IMR-90 (cell line): ENCODE measurements at regions not wholly inside any gene's neighbourhood (a gene's known extent, or its start where the extent isn't known, plus 50 kb on each side); places are given as distances from the start of the nearest gene placed in this dataset.

Experiments used
- ATAC-seq: fragments of 200-7000 bp; cut with Tn5 transposase; 2 replicates; pipeline ENCODE4 v1.9.1; 2020; ENCODE audit warnings: low read depth, mild to moderate bottlenecking, moderate library complexity
- BruUV-seq: library from RNA; stranded (reverse); fragments of 400-500 nt; replicated peaks from 2 replicates; lab custom pipeline; 2021; lab: Mats Ljungman, UMichigan
- CTCF ChIA-PET: fragments of 300-600 bp; formaldehyde crosslinking; extraction: SDS; loops from one replicate; lab custom pipeline; 2021; ENCODE audit warnings: antibody characterized with exemption; lab: Yijun Ruan, JAX
- POLR2A ChIA-PET: fragments of 300-600 bp; sonication (Branson Sonifier 250); formaldehyde crosslinking; loops from one replicate; lab custom pipeline; 2022; ENCODE audit warnings: antibody characterized with exemption; ENCODE audit not compliant: unreplicated experiment; lab: Charles Lee
- DNase-seq: peaks from one replicate; pipeline ENCODE4 v3.0.0; 2013
- H2AFZ ChIP-seq: replicated peaks from 2 replicates; pipeline ENCODE3; 2013; ENCODE audit warnings: low read length, mild to moderate bottlenecking; ENCODE audit not compliant: poor library complexity
- H2AK5ac ChIP-seq: 2 replicates; pipeline ENCODE4 v1.6.1; 2013; ENCODE audit warnings: low read depth, low read length, inconsistent platforms
- H2AK9ac ChIP-seq: replicated peaks from 2 replicates; pipeline ENCODE3; 2013; ENCODE audit warnings: mild to moderate bottlenecking, low read depth, low read length, moderate library complexity; ENCODE audit not compliant: poor library complexity
- H2BK120ac ChIP-seq: 2 replicates; pipeline ENCODE4 v1.6.1; 2013; ENCODE audit warnings: low read depth, low read length, inconsistent platforms
- H2BK15ac ChIP-seq: 3 replicates; pipeline ENCODE4 v1.6.1; 2013; ENCODE audit warnings: low read depth, low read length, inconsistent platforms
- H2BK20ac ChIP-seq: 2 replicates; pipeline ENCODE4 v1.6.1; 2013; ENCODE audit warnings: low read depth, mild to moderate bottlenecking, inconsistent platforms, low read length, moderate library complexity
- H2BK5ac ChIP-seq: 2 replicates; pipeline ENCODE4 v1.6.1; 2013; ENCODE audit warnings: mild to moderate bottlenecking, low read depth, low read length, inconsistent platforms; ENCODE audit not compliant: poor library complexity, severe bottlenecking
- H3K14ac ChIP-seq: replicated peaks from 2 replicates; pipeline ENCODE4 v1.6.1; 2013; ENCODE audit warnings: low read depth, low read length, inconsistent platforms
- H3K18ac ChIP-seq: 2 replicates; pipeline ENCODE4 v1.6.1; 2013; ENCODE audit warnings: low read depth, low read length, control low read depth
- H3K23ac ChIP-seq: 2 replicates; pipeline ENCODE4 v1.6.1; 2013; ENCODE audit warnings: low read depth, low read length, inconsistent platforms
- H3K27ac ChIP-seq: 2 replicates; pipeline ENCODE4 v1.5.1; 2013; ENCODE audit warnings: mild to moderate bottlenecking, control low read depth, low read length; ENCODE audit not compliant: insufficient read depth
- H3K27me3 ChIP-seq: 2 replicates; pipeline ENCODE4 v1.6.1; 2013; ENCODE audit warnings: low read length; ENCODE audit not compliant: control insufficient read depth, insufficient read depth
- H3K36me3 ChIP-seq: 2 replicates; pipeline ENCODE4 v1.6.1; 2013; ENCODE audit warnings: low read length, mixed read lengths; ENCODE audit not compliant: control insufficient read depth, insufficient read depth
- H3K4ac ChIP-seq: 2 replicates; pipeline ENCODE4 v1.6.1; 2013; ENCODE audit warnings: low read depth, low read length, inconsistent platforms
- H3K4me1 ChIP-seq: 2 replicates; pipeline ENCODE4 v1.6.1; 2013; ENCODE audit warnings: low read length, mixed read lengths; ENCODE audit not compliant: control insufficient read depth, insufficient read depth
- H3K4me2 ChIP-seq: 2 replicates; pipeline ENCODE4 v1.6.1; 2013; ENCODE audit warnings: low read depth, mild to moderate bottlenecking, control low read depth, low read length, moderate library complexity
- H3K4me3 ChIP-seq: 2 replicates; pipeline ENCODE4 v1.5.1; 2013; ENCODE audit warnings: low read depth, mild to moderate bottlenecking, control low read depth, low read length, moderate library complexity; ENCODE audit not compliant: insufficient read depth
- H3K56ac ChIP-seq: 2 replicates; pipeline ENCODE4 v1.6.1; 2013; ENCODE audit warnings: low read length, inconsistent platforms; ENCODE audit not compliant: insufficient read depth; ENCODE audit errors: extremely low read depth
- H3K79me1 ChIP-seq, 2 experiments: 2 replicates each; pipeline ENCODE4 v1.6.1; 2013; ENCODE audit warnings: low read length in 2 of 2, inconsistent platforms in 1 of 2, low read depth in 1 of 2
- H3K9ac ChIP-seq: 2 replicates; pipeline ENCODE4 v1.6.1; 2013; ENCODE audit warnings: low read depth, low read length, control low read depth
- H3K9me1 ChIP-seq: 2 replicates; pipeline ENCODE4 v1.6.1; 2013; ENCODE audit warnings: low read length, inconsistent platforms; ENCODE audit not compliant: insufficient read depth
- H3K9me3 ChIP-seq: 2 replicates; pipeline ENCODE4 v1.6.1; 2013; ENCODE audit warnings: low read length; ENCODE audit not compliant: control insufficient read depth, insufficient read depth
- H4K20me1 ChIP-seq: 2 replicates; pipeline ENCODE4 v1.6.1; 2013; ENCODE audit warnings: low read length, inconsistent platforms; ENCODE audit not compliant: insufficient read depth
- H4K5ac ChIP-seq: 2 replicates; pipeline ENCODE4 v1.6.1; 2013; ENCODE audit warnings: mild to moderate bottlenecking, low read depth, low read length, control low read depth
- H4K8ac ChIP-seq, 2 experiments: 2 replicates each; pipeline ENCODE4 v1.6.1; 2013; ENCODE audit warnings: low read depth in 2 of 2, low read length in 2 of 2, control low read depth in 1 of 2, inconsistent platforms in 1 of 2
- H4K91ac ChIP-seq: 2 replicates; pipeline ENCODE4 v1.6.1; 2013; ENCODE audit warnings: low read depth, low read length, inconsistent platforms; ENCODE audit not compliant: insufficient read depth
- FOS ChIP-seq: fragments of 150-350 bp; IDR thresholded peaks from 2 replicates; pipeline ENCODE4 v1.6.1; 2016; ENCODE audit warnings: low read depth, low read length
- NFE2L2 ChIP-seq: fragments of 150-350 bp; IDR thresholded peaks from 2 replicates; pipeline ENCODE4 v1.6.1; 2016; ENCODE audit warnings: low read depth, mild to moderate bottlenecking, low read length
- POLR2A ChIP-seq: IDR thresholded peaks from 2 replicates; pipeline ENCODE4 v1.6.1; 2012; ENCODE audit warnings: mild to moderate bottlenecking, low read depth, low read length
- RCOR1 ChIP-seq: IDR thresholded peaks from 2 replicates; pipeline ENCODE4 v1.6.1; 2012; ENCODE audit warnings: mild to moderate bottlenecking, low read length, improper control_type of control experiment; ENCODE audit not compliant: insufficient replicate concordance
- WGBS, 2 experiments: methylation state at CpG; one replicate each; pipeline versions ENCODE4 v1.1.5 to v1.1.7; 2013; ENCODE audit warnings: missing lambda C conversion rate in 2 of 2; ENCODE audit not compliant: insufficient read length in 1 of 2; ENCODE audit errors: extremely low coverage in 2 of 2; 5-methylcytosine and 5-hydroxymethylcytosine counted together
- dilution Hi-C: fragments of 300-500 bp; cut with HindIII; formaldehyde crosslinking; loops from one replicate; pipeline ENCODE4 v1.14.3; 2018; ENCODE audit warnings: low sequenced_read_pairs; ENCODE audit not compliant: unreplicated experiment
- in situ Hi-C: fragments of 300-500 bp; cut with MboI; formaldehyde crosslinking; loops from 3 replicates; pipeline ENCODE4 v1.14.3; 2019; ENCODE audit warnings: low sequenced_read_pairs, inconsistent platforms, mixed read lengths
- intact Hi-C: fragments of 100-400 bp; cut with micrococcal nuclease; formaldehyde crosslinking; loops from 2 replicates; pipeline ENCODE4 v1.10.0; 2022

GRCh38 chr1:199868777-199869176, 158.7 kb upstream of the NR5A2 start:
- H3K56ac ChIP-seq, result no peak overlapping the region
- no peak overlapping the region for H3K27ac ChIP-seq
- no peak overlapping the region for H2BK20ac ChIP-seq
- no peak for ATAC-seq
- no peak overlapping the region for H2AK9ac ChIP-seq
- ChIA-PET POLR2A (no interaction called here), CTCF (no interaction called here)
- no peak overlapping the region for H3K14ac ChIP-seq
- no peaks in the 10 kb centered on the region for H3K36me3 ChIP-seq
- H3K79me1 ChIP-seq, result no peaks in the 10 kb centered on the region
- no peak overlapping the region for H2BK120ac ChIP-seq
- H3K4me1 ChIP-seq, result peaks cover 2% of the 10 kb centered on the region; the same call in 1 of the 2 replicates
- in situ Hi-C loops (no loop called here), intact Hi-C loops (no loop called here), dilution Hi-C loops (no loop called here)
- no peaks in the 10 kb centered on the region for H3K9me3 ChIP-seq
- no peak overlapping the region for H2BK15ac ChIP-seq
- H4K20me1 ChIP-seq, result no peaks in the 10 kb centered on the region
- no peak overlapping the region for H2BK5ac ChIP-seq
- H3K23ac ChIP-seq, result no peak overlapping the region
- BruUV-seq, result no TSS peak
- H2AK5ac ChIP-seq, result no peak overlapping the region
- DNase-seq, result no peak
- no peak overlapping the region for H4K91ac ChIP-seq
- H3K4me2 ChIP-seq, result no peak overlapping the region
- TF ChIP-seq POLR2A (no peak), RCOR1 (no peak), FOS (no peak), NFE2L2 (no peak)
- H3K9me1 ChIP-seq, result no peaks in the 10 kb centered on the region
- no peak overlapping the region for H3K18ac ChIP-seq
- no peak overlapping the region for H4K8ac ChIP-seq
- H3K27me3 ChIP-seq, result no peaks in the 10 kb centered on the region
- no peak overlapping the region for H2AFZ ChIP-seq
- 62% methylated on average over 3 of the region's 3 CpGs; no CpG with 5 or more reads in 1 of the 2 experiments for WGBS, 2 experiments
- H4K5ac ChIP-seq, result no peak overlapping the region
- H3K4ac ChIP-seq, result no peak overlapping the region
- H3K9ac ChIP-seq, result no peak overlapping the region
- no peak overlapping the region for H3K4me3 ChIP-seq
